GM13976 (cell line): ENCODE measurements at regions not wholly inside any gene's neighbourhood (a gene's known extent, or its start where the extent isn't known, plus 50 kb on each side); places are given as distances from the start of the nearest gene placed in this dataset.

Experiments used
- DNase-seq: peaks from one replicate; pipeline ENCODE4 v3.0.0; 2012; ENCODE audit warnings: low spot score
- in situ Hi-C: fragments of 300-500 bp; cut with MboI; formaldehyde crosslinking; loops from one replicate; pipeline ENCODE4 v1.12.0; 2022; ENCODE audit warnings: low sequenced_read_pairs, mixed read lengths, inconsistent platforms; ENCODE audit not compliant: unreplicated experiment
- TF ChIP-seq, protein P1 (sequence below): IDR thresholded peaks from 2 replicates; pipeline ENCODE4 v1.5.1; 2012; ENCODE audit warnings: borderline replicate concordance, mild to moderate bottlenecking; ENCODE audit not compliant: insufficient read depth; ENCODE audit errors: extremely low read depth, missing control alignments, control extremely low read depth

DNA sequence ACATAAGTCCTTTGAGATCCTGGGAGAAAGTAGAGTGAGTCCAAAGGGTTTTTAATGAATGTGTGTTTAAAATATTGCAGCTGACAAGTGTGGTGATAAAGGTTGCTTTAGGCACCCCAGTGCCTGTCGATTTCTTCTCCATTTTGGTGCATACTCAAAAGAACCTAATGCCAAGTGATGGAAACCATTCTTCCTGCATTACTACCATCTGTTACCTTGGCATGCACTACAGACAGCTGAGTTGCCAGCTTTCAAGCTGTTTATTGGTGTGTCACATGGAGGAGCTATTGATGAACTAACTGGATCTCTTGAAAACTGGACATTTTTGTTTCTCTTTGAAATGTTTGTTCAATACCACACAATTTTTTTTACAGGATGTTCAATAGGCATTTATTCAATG is 350.0 kb downstream of the AKAIN1 start:
- TF ChIP-seq, protein P1, sequence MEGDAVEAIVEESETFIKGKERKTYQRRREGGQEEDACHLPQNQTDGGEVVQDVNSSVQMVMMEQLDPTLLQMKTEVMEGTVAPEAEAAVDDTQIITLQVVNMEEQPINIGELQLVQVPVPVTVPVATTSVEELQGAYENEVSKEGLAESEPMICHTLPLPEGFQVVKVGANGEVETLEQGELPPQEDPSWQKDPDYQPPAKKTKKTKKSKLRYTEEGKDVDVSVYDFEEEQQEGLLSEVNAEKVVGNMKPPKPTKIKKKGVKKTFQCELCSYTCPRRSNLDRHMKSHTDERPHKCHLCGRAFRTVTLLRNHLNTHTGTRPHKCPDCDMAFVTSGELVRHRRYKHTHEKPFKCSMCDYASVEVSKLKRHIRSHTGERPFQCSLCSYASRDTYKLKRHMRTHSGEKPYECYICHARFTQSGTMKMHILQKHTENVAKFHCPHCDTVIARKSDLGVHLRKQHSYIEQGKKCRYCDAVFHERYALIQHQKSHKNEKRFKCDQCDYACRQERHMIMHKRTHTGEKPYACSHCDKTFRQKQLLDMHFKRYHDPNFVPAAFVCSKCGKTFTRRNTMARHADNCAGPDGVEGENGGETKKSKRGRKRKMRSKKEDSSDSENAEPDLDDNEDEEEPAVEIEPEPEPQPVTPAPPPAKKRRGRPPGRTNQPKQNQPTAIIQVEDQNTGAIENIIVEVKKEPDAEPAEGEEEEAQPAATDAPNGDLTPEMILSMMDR, result no peak
- in situ Hi-C loops, result no loop called here

DNA sequence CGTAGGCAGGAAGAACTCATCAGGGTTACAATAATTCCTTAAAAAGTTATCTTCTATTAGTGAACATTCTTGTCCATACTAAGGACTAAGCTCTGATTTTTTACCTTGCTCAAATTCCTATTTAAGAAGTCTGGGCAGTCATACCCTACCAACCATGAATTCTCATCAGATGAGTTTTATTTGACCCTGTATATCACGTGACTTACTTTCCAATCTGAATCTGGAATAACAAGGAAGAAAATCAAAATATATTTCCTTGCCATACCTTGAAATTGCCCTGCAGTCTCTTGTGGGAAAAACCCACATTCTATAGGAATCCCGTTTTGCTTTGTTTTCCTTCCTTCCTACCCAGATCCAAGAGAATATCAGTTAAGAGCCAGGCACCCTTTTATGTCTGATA is 352.7 kb downstream of the AKAIN1 start:
- no peak for DNase-seq
- TF ChIP-seq, protein P1, result no peak
- in situ Hi-C loops, result no loop called here

More for the DNA sequence above, 350.0 kb downstream of the AKAIN1 start:
- no peak for DNase-seq

DNA sequence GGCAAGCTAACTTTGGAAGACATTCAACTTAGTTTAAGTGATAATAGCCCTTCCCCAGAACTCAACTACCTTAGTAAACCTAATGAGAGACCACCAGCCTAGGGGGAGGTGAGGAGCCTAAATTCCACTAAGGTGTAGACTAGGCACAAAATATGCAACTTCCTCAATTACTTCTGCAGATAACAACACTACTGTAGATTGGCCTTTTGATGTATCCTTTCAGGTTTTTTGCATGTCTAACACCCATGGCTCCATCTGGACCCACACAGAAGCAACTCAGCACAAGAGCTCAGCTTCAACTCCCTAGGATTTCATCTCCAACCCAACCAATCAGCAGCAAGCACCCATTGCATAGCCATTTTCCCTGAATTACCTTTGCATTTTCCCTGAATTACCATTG is 353.3 kb downstream of the AKAIN1 start:
- no peak for DNase-seq
- TF ChIP-seq, protein P1, result no peak
- in situ Hi-C loops, result no loop called here

DNA sequence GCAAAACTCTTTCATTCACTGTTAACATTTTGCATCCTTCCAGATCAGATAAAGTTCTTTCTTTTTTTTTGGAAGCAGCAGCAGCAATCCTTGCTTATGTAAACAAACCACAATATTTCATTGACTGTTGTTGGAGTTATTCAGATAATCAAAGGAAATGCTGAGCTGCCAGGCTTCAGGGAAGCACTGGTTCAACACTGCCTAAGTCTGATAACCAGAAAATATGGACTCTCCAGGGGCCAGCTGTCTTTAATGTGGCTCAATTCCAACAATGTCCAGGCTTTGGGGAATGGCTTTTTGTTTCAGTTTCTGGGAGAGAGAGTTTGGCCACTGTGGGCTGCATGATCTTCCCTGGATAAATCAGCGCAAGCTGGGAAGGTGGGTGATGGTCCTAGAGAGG is 354.3 kb downstream of the AKAIN1 start:
- no peak for DNase-seq
- in situ Hi-C loops, result no loop called here

DNA sequence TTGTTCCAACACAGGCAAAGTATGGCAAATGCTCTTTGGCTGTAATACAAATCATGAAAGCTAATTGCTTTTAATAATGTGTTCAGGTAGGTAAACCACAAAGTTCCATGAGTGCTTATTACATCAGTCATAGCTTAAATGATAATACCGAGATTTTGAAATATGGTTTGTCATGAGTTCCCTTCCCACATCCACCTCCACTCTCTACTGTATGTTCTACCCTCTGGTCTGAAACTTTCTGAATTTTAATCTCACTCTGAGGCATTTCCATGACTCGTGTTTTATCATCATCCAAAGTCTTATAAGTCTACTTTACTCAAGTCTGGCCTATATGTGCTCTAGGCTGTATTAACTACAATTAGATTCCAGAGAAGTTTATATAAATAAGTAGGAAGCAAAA is 354.8 kb downstream of the AKAIN1 start:
- TF ChIP-seq, protein P1, result no peak
- in situ Hi-C loops, result no loop called here

More for the DNA sequence above, 354.3 kb downstream of the AKAIN1 start:
- TF ChIP-seq, protein P1, result no peak

DNA sequence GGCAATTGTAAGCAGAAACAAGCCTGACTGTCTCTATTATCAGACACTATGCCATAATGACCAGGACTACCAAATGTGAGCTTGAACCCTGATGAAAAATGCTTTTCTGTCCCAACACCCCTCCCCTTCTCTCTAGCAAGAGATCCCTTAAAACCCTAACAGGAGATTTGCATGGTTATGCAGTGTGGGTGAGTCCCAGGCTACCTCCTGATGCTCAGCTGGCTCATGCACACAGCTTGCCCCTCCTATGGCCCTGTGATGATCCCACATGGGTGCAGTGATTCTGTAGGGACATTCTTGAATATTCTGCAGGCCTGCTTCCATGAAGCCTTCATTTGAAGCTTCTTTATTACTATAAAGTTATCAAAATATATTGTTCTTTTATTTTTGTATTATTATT is 357.4 kb downstream of the AKAIN1 start:
- TF ChIP-seq, protein P1, result no peak
- in situ Hi-C loops, result no loop called here
- DNase-seq, result no peak

More for the DNA sequence above, 354.8 kb downstream of the AKAIN1 start:
- no peak for DNase-seq

DNA sequence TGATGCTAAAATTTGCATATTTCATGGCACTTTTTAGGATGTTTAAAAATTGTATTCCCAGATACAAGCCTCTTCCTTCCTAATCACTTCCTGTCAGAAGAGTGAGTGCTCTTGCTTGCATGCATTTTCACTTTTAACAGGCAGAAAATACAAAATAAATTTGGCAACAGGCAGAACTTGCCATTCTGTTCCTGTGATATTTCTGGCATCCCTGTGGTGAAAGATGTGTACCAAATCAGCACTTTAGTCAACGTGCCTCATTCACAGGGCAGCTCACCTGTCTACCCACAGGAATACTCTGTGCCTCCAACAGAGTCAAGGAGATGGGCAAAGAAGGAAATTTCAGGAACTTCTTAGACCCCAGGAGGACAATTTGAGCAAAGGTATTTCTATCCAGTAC is 360.9 kb downstream of the AKAIN1 start:
- no peak for DNase-seq
- TF ChIP-seq, protein P1, result no peak
- in situ Hi-C loops, result no loop called here
